22Rv1 (cell line): ENCODE measurements at regions not wholly inside any gene's neighbourhood (a gene's known extent, or its start where the extent isn't known, plus 50 kb on each side); places are given as distances from the start of the nearest gene placed in this dataset.

Experiments
- H3K27ac ChIP-seq: fragments of 450-650 bp; 2 replicates; pipeline ENCODE4 v1.5.1; 2017
- CTCF ChIP-seq: fragments of 450-650 bp; IDR thresholded peaks from 2 replicates; pipeline ENCODE4 v1.5.1; 2017; ENCODE audit warnings: mild to moderate bottlenecking
- ZFX ChIP-seq: fragments of 450-650 bp; IDR thresholded peaks from 2 replicates; pipeline ENCODE4 v1.6.1; 2017; ENCODE audit warnings: antibody characterized with exemption, borderline replicate concordance

DNA sequence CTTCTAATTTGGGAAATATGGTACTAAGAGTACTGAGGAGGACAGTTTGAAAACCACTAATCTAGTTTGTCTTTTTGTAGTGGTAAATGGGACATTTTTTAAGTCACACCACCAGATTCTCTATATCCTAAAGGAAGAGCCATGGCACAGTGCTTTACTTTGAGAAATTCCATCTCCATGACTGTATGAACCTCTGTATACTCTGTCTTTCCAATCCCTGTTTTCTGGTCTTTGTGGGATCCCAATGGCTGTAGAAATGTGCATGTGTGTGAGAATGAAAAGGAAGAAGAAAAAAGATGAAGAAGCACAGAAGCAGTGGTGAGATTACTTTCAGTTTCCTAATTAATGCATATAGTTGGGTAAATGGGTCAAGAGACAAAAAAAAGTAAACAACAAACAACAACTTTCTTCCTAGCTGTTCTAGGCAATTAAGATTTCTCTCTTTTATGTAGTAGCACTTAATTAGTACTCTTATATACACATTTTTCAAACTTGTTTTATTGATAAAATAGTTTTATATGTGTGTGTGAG, 141.2 kb upstream of the HCRTR2 start:
- no peak overlapping the region for H3K27ac ChIP-seq
- no peak for TF ChIP-seq ZFX
- TF ChIP-seq CTCF = no peak

DNA sequence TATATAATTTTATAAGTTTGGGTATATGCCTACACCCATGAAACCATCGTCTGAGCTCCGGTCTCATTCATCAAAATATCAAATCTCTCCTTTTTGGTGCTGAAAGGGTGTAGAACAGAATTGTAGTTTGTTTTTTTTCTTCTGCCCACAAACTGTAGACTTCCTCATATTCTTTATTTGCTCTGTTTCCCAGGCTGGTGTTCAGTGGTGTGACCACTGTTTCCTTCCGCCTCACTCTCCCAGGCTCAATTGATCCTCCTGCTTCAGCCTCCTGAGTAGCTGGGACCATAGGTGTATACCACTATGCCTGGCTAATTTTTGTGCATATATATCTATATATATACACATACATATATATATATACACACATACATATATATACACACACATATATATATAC, 139.6 kb upstream of the HCRTR2 start:
- H3K27ac ChIP-seq = no peak overlapping the region
- TF ChIP-seq CTCF = no peak
- no peak for TF ChIP-seq ZFX

DNA sequence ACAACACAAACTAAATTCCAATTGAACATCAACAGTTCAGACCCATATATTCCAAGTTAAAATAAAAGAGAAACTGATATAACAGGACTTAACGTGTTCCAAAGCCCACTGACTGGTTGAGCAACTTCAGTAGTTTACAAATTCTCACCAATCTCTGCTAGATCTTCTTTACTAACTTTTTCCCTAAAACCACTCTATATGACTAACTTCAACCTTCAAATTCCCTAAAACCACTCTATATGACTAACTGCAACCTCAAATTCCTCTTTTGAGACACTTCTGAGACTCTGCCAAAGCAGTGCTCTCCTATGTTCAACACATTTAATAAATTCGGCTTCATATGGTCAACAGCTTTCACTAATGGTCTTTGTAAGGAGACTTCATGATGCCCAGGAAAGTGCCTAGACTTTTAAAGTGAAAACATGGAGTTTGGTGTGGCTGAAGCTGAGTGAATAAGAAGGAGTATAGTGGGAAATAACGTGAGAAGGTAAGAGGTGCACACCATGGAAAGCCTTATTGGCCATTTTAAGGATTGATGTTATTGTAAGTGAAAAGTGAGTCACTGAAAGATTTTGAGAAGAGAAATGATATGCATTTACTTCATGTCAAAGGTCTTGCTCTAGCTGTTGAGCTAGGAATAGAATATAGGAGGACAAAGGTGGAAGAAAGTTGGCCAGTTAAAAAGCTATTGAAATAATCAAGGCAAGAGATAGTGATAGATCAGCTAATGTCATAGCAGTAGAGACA, 134.0 kb upstream of the HCRTR2 start:
- TF ChIP-seq CTCF (no peak), ZFX (no peak)
- no peak overlapping the region for H3K27ac ChIP-seq

DNA sequence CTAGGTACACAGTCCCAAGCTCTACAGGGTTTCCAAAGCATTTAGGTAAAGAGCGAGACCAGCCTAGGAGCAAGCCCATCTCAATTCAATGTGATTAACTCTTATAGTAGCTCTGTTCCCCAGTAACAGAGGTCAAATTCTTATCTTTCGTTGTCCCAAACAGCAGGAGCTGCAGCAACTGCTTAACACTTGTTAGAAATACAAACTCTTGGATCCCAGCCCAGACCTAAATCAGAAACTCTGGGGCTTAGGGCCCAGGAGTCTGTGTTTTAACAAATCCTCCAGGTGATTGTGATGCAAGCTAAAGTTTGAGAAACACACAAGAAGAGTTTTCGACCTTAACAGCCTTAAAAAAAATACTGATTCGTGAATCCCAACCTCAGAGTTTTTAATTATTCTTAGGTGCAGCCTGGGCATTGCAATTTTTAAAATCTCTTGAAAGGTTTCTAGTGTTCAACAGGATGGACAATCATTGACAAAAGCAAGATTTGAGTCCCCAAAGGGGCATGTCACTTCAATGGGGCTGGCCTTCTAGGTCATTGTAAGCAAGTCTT, 127.4 kb upstream of the HCRTR2 start:
- no peak overlapping the region for H3K27ac ChIP-seq
- TF ChIP-seq ZFX = no peak
- no peak for TF ChIP-seq CTCF

GRCh38 chr6:55047451-55048044, 126.8 kb upstream of the HCRTR2 start:
- H3K27ac ChIP-seq = no peak overlapping the region
- no peak for TF ChIP-seq ZFX
- no peak for TF ChIP-seq CTCF

- no peak overlapping the region for H3K27ac ChIP-seq
- TF ChIP-seq CTCF = no peak
- TF ChIP-seq ZFX = no peak
Observed at GRCh38 chr6:55049866-55050265, 124.4 kb upstream of the HCRTR2 start.

DNA sequence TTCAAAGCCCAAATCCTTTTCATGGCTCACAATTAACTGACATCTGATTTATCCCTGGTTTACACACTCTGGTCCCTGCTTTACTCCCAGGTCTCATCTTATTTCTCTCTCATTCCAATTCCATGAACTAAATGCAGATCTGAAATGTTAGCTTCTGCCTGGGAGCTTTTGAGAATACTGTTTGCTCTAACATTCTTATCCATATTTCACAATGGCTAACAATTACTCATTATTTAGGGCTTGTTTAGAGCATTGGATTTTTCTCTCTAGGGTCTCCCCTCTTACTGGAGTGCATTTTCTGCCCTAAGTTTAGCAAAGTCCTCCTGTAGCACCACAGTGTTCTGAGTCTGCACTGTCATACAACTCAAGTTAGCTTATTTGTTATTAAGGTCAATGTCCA, 121.5 kb upstream of the HCRTR2 start:
- H3K27ac ChIP-seq = no peak overlapping the region
- no peak for TF ChIP-seq CTCF
- TF ChIP-seq ZFX = no peak
